HG02870 (cell line): ENCODE measurements at regions not wholly inside any gene's neighbourhood (a gene's known extent, or its start where the extent isn't known, plus 50 kb on each side); places are given as distances from the start of the nearest gene placed in this dataset.
"Not testable (repeated sequence)": the region's sequence is repeated elsewhere in the genome, so short reads cannot be mapped to it uniquely, and the experiment has no call there.

Experiments
- ATAC-seq: cut with Tn5 transposase; IDR thresholded peaks from one replicate; pipeline ENCODE4 v1.9.1; 2021; ENCODE audit warnings: mild to moderate bottlenecking, moderate library complexity; ENCODE audit not compliant: unreplicated experiment

- no peak for ATAC-seq
Measured at GRCh38 chr4:170465429-170465828, 375.7 kb upstream of the AADAT start.

DNA sequence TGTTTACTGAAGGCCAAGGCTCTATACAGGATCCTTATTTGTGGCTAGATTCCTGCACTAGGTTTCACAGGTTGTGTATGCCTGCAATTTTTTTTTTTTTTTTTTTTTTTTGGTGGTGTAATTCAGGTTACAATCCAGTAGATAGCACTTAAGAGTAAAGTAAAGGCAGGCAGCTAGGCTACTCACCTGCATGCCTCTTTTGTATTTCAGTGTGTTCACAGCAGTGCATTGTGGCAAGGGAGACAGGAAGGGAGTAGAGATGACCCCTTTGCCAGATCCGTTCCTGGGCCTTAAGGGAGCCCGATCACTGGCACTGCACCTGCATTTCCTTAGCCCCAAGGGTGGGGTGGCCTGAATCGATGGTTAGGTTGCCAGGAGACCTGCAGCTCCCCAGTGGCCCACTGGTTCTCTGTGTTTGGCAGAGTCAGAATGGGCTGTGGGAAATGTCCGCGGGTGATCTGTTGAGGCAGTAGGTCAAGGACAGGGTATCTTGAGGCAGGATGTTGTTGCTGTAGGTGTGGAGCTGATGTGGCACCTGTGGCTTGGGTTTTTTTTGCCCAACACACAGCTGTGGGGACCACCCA lies 374.9 kb upstream of the AADAT start:
- no peak for ATAC-seq

DNA sequence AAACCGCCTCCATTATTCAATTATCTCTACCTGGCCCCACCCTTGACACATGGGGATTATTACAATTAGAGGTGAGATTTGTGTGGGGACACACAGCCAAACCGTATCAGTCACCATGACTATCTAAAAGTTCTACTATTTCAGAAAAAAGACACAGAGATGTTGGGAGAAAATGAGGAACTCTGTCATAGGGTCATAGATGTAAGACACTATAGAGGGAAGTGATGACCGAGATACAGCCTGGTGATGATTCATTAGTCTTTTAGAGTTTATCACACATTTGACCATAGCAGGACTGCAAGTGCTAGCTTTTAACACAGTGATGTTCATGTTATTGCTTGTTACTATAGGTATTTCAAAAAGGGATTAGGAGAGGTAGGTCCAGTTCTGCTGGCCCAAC lies 357.0 kb upstream of the AADAT start:
- ATAC-seq: no peak

- not testable (repeated sequence) for ATAC-seq
Measured at GRCh38 chr4:170441146-170441545, 351.4 kb upstream of the AADAT start.

DNA sequence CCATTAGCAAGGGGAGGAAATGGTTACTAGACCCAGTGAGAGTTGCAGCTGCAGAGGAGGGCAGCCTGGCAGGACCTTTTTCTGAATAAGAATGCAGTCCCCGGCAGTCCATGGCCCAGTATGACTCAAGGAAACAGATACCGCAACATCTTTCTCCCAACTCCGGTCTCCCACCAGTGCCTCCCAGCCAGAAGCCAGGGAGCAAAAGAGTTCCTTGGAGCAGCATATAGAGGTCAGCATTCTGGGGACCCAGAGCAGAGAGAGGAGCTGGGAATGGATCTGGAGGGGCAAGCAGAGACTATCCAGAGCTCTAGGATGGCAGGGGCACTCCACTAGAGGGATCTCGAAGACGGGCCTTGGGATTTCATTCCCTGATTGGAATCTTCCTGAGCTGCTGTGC lies 339.2 kb upstream of the AADAT start:
- ATAC-seq: no peak

DNA sequence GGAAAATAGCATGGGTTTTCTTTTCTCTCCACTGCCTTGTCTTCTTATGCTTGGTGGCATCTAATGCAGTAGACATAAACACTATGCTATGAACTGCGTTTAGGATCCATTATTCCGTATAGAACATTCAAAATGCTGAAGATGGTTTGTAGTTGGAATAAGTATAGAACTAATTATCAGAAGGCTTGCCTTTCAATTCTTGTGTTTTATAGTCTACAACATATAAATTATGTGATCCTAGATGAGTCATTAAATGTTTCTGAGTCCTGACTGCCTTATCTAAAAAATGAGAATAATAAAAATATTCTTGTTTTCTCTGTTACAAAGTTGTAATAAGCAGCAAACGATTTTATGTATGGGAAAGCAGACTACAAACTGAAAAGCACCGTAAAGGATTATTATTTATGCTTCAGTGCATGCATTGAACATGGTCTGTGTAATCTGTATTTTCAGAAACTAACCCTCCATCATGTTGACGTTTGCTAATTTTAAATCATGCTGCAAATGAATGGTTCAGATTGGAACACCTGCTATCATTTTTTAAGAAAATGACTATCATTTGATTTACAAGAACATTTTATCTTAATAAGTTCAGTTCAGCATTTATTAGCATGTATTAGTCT lies 335.9 kb upstream of the AADAT start:
- ATAC-seq: no peak

DNA sequence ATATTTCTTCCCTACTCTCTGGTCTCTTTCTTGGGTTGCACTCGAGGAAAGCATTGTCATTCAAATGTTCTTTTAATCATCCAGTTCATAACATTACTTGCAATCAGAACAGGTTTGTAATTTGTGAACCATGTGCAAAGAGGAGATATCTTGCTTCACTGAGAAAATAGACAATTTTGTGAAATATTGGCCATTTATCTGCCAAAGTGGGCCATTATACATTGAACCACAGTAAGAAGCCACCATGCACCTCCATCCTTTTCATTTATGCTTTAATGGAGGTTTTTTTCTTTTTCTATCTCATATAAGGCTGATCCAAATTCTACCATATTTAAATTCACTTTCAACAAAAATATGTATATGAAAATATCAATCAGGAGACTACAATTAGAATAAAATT lies 335.3 kb upstream of the AADAT start:
- no peak for ATAC-seq

GRCh38 chr4:170423137-170423536 lies 333.4 kb upstream of the AADAT start:
- no peak for ATAC-seq

DNA sequence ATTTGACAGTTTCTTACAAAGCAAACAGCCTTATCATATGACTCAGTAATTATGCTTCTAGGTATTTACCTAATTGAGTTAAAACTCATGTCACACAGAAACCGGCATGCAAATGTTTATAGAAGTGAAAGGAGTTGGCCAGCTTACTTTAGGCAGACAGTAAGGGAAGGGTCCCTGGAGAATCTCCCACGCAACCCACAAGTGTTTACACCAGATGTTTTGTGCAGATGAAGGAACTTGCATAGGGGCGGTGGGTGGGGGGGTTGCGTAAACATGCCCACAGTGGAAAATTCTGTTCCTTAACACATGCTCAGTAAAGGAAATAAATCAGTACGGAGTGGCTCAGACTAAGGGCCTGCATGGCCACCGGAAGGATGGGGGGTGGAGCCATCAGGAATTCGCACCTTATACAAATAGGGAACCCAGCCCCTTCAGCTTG lies 330.5 kb upstream of the AADAT start:
- peak; percentile 95 for ATAC-seq

DNA sequence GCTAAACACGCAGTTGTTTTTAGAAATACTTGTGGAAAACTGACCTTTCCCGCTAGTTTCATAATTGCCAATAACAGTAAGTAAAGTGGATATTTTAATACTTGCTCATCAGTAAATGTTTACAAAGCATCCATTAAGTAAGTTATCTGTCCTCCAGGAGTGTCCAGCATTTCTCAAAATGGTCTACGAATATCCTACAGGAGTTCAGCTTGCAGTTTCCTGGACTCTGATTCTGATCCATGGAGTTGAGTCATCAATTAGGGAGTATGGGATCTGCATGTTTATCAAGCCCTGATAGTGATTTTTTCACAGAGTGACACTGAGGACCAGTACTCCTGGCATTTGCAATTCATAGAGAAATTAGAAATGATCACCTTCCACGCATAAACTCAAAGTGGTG lies 325.2 kb upstream of the AADAT start:
- no peak for ATAC-seq

DNA sequence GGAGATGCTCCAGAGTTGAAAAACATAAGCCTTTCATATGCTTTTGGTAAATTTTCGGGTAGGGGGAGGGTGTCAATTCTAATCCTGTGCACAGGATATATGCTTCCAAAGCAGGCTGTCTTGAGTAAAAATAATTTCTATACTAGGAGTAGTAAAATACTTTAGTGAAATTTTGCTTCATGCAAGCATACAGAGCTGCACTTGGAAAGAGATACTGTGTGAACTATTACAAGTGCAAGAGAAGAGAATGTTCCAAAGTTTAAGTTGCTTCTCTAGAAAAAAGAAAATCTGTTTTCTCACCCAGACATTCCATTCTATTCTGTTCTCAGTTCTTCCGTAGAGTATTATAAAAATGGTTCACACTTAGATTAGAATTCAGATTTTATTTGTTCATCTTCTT lies 324.6 kb upstream of the AADAT start:
- ATAC-seq: no peak

- no peak for ATAC-seq
Measured at GRCh38 chr4:170413951-170414350, 324.2 kb upstream of the AADAT start.

- no peak for ATAC-seq
Measured at GRCh38 chr4:170400361-170400760, 310.6 kb upstream of the AADAT start.

DNA sequence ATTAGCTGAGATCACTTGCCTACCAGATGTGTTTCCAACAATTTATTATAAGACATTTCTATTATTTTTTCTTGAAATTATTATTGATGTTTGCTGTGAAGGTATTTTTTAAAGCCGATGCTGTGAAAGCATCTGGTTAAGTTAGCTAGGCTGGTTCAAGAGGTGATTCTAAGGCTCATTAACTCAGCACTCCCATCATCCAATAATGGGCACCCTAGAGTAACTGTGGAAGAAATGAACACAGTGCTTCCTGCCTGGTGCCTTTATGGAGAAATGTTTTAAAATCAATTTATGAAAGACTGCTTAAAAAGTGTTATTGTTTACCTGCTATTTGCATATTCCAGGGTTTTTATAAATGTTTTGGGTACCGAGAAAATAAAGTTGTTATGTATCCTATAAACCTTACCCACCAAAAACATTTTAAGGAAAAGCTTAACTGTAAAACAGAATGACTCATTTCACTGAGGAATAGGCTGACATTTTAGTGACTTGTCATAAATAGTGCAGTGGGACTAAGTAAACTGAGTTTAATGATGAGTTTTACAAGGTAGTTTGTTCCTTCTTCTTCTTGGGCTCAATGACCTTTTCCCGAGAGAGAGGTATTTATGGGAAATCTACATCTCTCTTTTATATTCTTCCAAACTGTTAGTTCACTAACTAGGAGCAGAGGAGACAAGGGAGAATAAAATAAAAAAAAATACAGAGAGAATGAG lies 310.0 kb upstream of the AADAT start:
- ATAC-seq: no peak

- no peak for ATAC-seq
Measured at GRCh38 chr4:170398218-170398617, 308.5 kb upstream of the AADAT start.

DNA sequence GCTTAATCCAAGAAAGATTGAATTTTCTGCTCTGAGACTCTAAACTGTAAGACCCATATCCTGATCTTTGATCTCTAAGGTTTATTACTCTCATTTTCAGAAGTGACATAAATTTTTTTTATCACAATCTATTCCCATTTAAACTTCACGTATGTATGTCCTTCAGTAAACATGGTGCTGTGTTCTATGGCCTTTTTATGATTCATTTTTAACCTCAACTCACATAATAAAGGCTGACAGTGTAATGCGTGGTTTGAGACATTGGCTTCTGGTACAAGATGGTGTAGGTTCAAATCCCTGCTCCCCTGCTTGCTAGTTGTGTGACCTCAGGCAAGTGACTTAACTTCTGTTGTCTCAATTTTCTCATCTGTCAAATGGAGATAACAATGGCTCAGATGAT lies 306.0 kb upstream of the AADAT start:
- ATAC-seq: no peak

DNA sequence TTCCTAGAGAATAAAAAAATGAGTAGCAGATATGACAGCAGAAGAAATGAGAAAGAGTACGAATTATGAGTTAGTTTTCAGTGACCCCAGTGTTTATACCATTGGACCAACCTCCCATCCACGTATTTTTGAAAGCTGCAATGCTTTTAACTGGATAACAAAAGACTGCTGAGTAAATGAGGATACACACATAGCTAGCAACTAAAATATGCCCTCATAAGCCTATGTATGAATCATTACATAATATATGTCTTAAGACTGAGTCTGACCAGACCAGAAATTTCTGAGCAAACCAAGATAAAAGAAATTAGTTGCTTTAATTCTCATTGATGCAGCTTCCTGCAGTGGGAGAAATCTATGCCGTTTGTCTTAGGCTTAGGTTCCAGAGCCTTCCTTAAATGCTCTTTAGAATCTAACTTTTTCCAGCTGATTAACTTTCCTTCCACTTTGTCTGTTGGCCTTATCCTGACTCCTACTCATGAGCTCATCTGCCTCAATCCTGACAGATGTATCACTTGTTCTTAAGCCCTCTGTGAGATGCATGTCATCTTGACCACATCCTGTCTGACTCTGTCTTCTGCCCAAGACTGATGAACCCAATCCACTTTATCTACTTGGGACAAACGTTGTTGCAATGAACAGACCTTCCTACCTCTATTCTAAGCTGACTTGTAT lies 301.4 kb upstream of the AADAT start:
- no peak for ATAC-seq

- ATAC-seq: no peak
Measured at GRCh38 chr4:170389411-170389810, 299.7 kb upstream of the AADAT start.

- no peak for ATAC-seq
Measured at GRCh38 chr4:170388255-170388654, 298.5 kb upstream of the AADAT start.

DNA sequence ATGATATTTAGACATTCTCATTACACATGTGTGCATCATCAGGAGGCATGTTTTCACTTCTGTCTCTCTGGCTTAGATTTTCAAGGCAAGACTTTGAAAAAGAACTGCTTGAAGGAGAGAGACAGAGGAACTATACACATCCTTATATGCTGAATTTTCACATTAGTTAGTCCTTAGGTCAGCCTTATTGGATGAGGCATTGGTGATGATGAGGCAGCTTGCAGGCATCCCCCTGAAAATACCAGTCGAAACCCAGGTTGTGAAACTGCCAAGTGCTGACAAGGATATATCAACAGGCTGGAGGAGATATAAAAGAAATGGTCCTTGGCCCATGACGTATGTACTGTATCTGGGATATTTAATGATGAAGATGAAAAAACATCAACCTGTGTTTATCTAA lies 297.2 kb upstream of the AADAT start:
- no peak for ATAC-seq

- ATAC-seq: no peak
Measured at GRCh38 chr4:170386511-170386910, 296.8 kb upstream of the AADAT start.

- peak; percentile 100 for ATAC-seq
Measured at GRCh38 chr4:170374770-170375169, 285.0 kb upstream of the AADAT start.
